Forelimb muscle (tissue), 1 donor: ENCODE measurements at regions not wholly inside any gene's neighbourhood (a gene's known extent, or its start where the extent isn't known, plus 50 kb on each side); places are given as distances from the start of the nearest gene placed in this dataset.
"Not testable (repeated sequence)": the region's sequence is repeated elsewhere in the genome, so short reads cannot be mapped to it uniquely, and the experiment has no call there.

ENCODE experiments used
- DNase-seq: peaks from one replicate; pipeline ENCODE4 v3.0.0-alpha.2; 2013; ENCODE audit warnings: low read depth

GRCh38 chr7:4319280-4319679 is 362.8 kb upstream of the FOXK1 start:
- DNase-seq, result no peak

GRCh38 chr7:4325732-4326131 is 356.4 kb upstream of the FOXK1 start:
- no peak for DNase-seq

- DNase-seq, result no peak
Measured at GRCh38 chr7:4331711-4332110, 350.4 kb upstream of the FOXK1 start.

GRCh38 chr7:4338556-4338955 is 343.5 kb upstream of the FOXK1 start:
- no peak for DNase-seq

- DNase-seq, result no peak
Measured at GRCh38 chr7:4343272-4344247, 338.5 kb upstream of the FOXK1 start.

- no peak for DNase-seq
Measured at GRCh38 chr7:4345004-4345403, 337.1 kb upstream of the FOXK1 start.

GRCh38 chr7:4352069-4352468 is 330.0 kb upstream of the FOXK1 start:
- DNase-seq, result no peak

- no peak for DNase-seq
Measured at GRCh38 chr7:4361774-4362173, 320.3 kb upstream of the FOXK1 start.

GRCh38 chr7:4383584-4383983 is 298.5 kb upstream of the FOXK1 start:
- no peak for DNase-seq

GRCh38 chr7:4386190-4386589 is 295.9 kb upstream of the FOXK1 start:
- no peak for DNase-seq

- DNase-seq, result not testable (repeated sequence)
Measured at GRCh38 chr7:4391103-4391502, 291.0 kb upstream of the FOXK1 start.

- no peak for DNase-seq
Measured at GRCh38 chr7:4394736-4395135, 287.4 kb upstream of the FOXK1 start.

- DNase-seq, result no peak
Measured at GRCh38 chr7:4399121-4399520, 283.0 kb upstream of the FOXK1 start.

- no peak for DNase-seq
Measured at GRCh38 chr7:4399596-4399995, 282.5 kb upstream of the FOXK1 start.

- DNase-seq, result no peak
Measured at GRCh38 chr7:4406288-4407058, 275.6 kb upstream of the FOXK1 start.

GRCh38 chr7:4409946-4410345 is 272.1 kb upstream of the FOXK1 start:
- DNase-seq, result no peak

GRCh38 chr7:4416396-4417056 is 265.6 kb upstream of the FOXK1 start:
- no peak for DNase-seq

- no peak for DNase-seq
Measured at GRCh38 chr7:4428526-4428925, 253.6 kb upstream of the FOXK1 start.

GRCh38 chr7:4430227-4430626 is 251.9 kb upstream of the FOXK1 start:
- no peak for DNase-seq

GRCh38 chr7:4434306-4434705 is 247.8 kb upstream of the FOXK1 start:
- DNase-seq, result no peak

GRCh38 chr7:4436361-4436895 is 245.7 kb upstream of the FOXK1 start:
- no peak for DNase-seq

GRCh38 chr7:4436936-4437335 is 245.2 kb upstream of the FOXK1 start:
- no peak for DNase-seq
